Naive B cell (primary cell): ENCODE measurements at regions not wholly inside any gene's neighbourhood (a gene's known extent, or its start where the extent isn't known, plus 50 kb on each side); places are given as distances from the start of the nearest gene placed in this dataset.

Source experiments
- ATAC-seq, 2 donors: fragments of 150-1000 bp; cut with Tn5 transposase; 2 replicates each; pipeline ENCODE4 v1.10.0; 2021; ENCODE audit warnings: low read depth in 2 of 2, mild to moderate bottlenecking in 2 of 2, moderate library complexity in 2 of 2
- DNase-seq: peaks from one replicate; pipeline ENCODE4 v3.0.0; 2022
- H3K27ac Mint-ChIP-seq, 6 donors: one replicate each; pipeline ENCODE4 v1.8.0; 2020 to 2022; ENCODE audit warnings: mild to moderate bottlenecking in 6 of 6, mixed read lengths in 6 of 6, moderate library complexity in 5 of 6, inconsistent platforms in 2 of 6
- H3K27me3 Mint-ChIP-seq, 3 donors: one replicate each; pipeline ENCODE4 v1.8.0; 2021 to 2022; ENCODE audit warnings: mixed read lengths in 3 of 3, mild to moderate bottlenecking in 1 of 3
- H3K36me3 Mint-ChIP-seq, 2 donors: one replicate each; pipeline ENCODE4 v1.8.0; 2020 to 2022; ENCODE audit warnings: mixed read lengths in 2 of 2, inconsistent platforms in 1 of 2, mild to moderate bottlenecking in 1 of 2
- H3K4me1 Mint-ChIP-seq, 3 donors: one replicate each; pipeline ENCODE4 v1.8.0; 2020 to 2022; ENCODE audit warnings: mixed read lengths in 3 of 3, inconsistent platforms in 1 of 3, mild to moderate bottlenecking in 1 of 3, moderate library complexity in 1 of 3
- H3K4me3 Mint-ChIP-seq, 8 donors: one replicate each; pipeline ENCODE4 v1.8.0; 2020 to 2022; ENCODE audit warnings: mild to moderate bottlenecking in 8 of 8, mixed read lengths in 8 of 8, moderate library complexity in 8 of 8, inconsistent platforms in 2 of 8
- H3K9me3 Mint-ChIP-seq, 7 donors: one replicate each; pipeline ENCODE4 v1.8.0; 2020 to 2022; ENCODE audit warnings: mixed read lengths in 7 of 7, mild to moderate bottlenecking in 5 of 7, inconsistent platforms in 2 of 7, moderate library complexity in 1 of 7

DNA sequence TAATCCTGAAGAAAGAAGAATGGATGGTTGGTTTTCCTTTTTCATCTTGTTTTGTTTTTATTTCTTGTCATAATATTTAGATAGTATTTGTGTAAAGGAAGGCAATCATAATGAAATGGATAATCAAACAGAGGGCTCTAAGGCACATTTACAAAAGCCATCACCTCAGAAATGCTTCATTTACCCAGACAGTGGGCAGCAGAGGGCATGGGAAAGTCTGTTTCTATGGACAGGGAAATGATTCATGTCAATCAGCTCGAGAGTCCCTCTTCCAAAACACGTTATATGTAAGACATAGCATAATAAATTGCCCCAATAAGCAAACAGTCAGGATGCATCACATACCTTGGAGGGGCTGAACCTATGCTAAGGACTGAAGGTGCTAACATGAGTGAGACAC, 426.1 kb downstream of the PLPP3 start:
- H3K9me3 Mint-ChIP-seq: peaks cover 0 to 1% (median 0%) of the 10 kb centered on the region in 7 donors
- no peak for DNase-seq
- H3K36me3 Mint-ChIP-seq: no peaks in the 10 kb centered on the region
- no peak overlapping the region for H3K4me3 Mint-ChIP-seq
- peaks cover 0 to 17% (median 10%) of the 10 kb centered on the region in 3 donors for H3K27me3 Mint-ChIP-seq
- ATAC-seq: no peak
- peaks cover 0 to 2% (median 0%) of the 10 kb centered on the region in 3 donors for H3K4me1 Mint-ChIP-seq
- H3K27ac Mint-ChIP-seq: peak overlapping the region in 1 of 6 donors; percentile 48

- Mint-ChIP-seq H3K9me3 (peaks cover 0 to 1% (median 0%) of the 10 kb centered on the region in 7 donors), H3K4me1 (peaks cover 0 to under 1% (median 0%) of the 10 kb centered on the region in 3 donors), H3K27me3 (peaks cover 0 to 17% (median 10%) of the 10 kb centered on the region in 3 donors), H3K36me3 (no peaks in the 10 kb centered on the region), H3K27ac (no peak overlapping the region), H3K4me3 (no peak overlapping the region)
- DNase-seq: no peak
- ATAC-seq: no peak
Measured at GRCh38 chr1:56152635-56153034, 426.7 kb downstream of the PLPP3 start.

GRCh38 chr1:56151402-56151801, 428.0 kb downstream of the PLPP3 start:
- no peaks in the 10 kb centered on the region for H3K4me1 Mint-ChIP-seq
- no peak for DNase-seq
- H3K27ac Mint-ChIP-seq: no peak overlapping the region
- no peak for ATAC-seq
- peaks cover 0 to 1% (median 0%) of the 10 kb centered on the region in 7 donors for H3K9me3 Mint-ChIP-seq
- H3K36me3 Mint-ChIP-seq: no peaks in the 10 kb centered on the region
- no peak overlapping the region for H3K4me3 Mint-ChIP-seq
- peaks cover 0 to 17% (median 10%) of the 10 kb centered on the region in 3 donors for H3K27me3 Mint-ChIP-seq

GRCh38 chr1:56150441-56151215, 428.7 kb downstream of the PLPP3 start:
- peaks cover 0 to 17% (median 10%) of the 10 kb centered on the region in 3 donors for H3K27me3 Mint-ChIP-seq

GRCh38 chr1:56149761-56150160, 429.6 kb downstream of the PLPP3 start:
- Mint-ChIP-seq H3K27me3 (peaks cover 0 to 20% (median 10%) of the 10 kb centered on the region in 3 donors), H3K27ac (no peak overlapping the region), H3K36me3 (no peaks in the 10 kb centered on the region)

More at GRCh38 chr1:56150441-56151215, 428.7 kb downstream of the PLPP3 start:
- no peaks in the 10 kb centered on the region for H3K4me1 Mint-ChIP-seq
- no peaks in the 10 kb centered on the region for H3K36me3 Mint-ChIP-seq
- peaks cover 0 to 1% (median 0%) of the 10 kb centered on the region in 7 donors for H3K9me3 Mint-ChIP-seq
- H3K27ac Mint-ChIP-seq: no peak overlapping the region
- H3K4me3 Mint-ChIP-seq: no peak overlapping the region
- no peak for DNase-seq
- no peak for ATAC-seq

DNA sequence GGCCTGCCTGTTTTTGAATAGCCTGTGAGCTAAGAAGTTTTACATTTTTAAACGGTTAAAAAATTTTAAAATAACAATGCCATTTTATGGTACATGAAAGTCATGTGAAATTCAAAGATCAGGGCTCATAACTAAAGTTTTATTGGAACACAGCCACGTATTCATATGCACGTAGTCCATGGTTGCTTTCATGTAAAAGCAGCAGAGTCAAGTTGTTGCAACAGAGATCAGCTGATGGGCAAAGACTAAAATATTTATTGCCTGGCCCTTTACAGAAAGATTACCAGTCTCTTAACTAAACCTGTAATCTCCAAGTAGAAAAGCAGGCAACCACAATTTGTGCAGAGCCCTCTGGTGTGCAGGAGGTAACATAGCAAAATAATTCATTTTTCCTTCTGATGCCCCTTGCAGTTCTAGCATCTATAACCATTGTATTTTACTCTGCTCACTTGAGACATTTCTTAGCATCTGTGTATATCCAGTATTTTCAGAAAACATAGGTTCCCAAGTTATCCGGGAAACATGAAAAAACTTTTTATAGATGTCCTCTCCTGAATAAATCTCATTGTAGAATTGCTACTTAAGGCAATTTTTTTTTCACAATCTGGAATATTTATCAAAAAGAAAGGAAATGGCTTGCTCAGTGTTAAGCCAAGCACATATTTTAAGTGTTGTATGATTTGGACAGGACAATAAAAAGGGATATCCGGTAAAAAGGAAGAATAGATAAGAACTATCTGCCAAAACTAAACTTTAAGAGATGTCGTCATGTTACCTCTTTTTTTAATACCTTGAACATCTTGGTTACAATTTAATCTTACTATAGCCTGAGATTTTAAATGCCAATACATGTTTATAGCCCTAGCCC, 430.8 kb downstream of the PLPP3 start:
- Mint-ChIP-seq H3K4me1 (no peaks in the 10 kb centered on the region), H3K27me3 (peaks cover 0 to 25% (median 10%) of the 10 kb centered on the region in 3 donors), H3K36me3 (no peaks in the 10 kb centered on the region), H3K4me3 (no peak overlapping the region), H3K27ac (no peak overlapping the region), H3K9me3 (peaks cover 0 to 1% (median 0%) of the 10 kb centered on the region in 7 donors)
- no peak for ATAC-seq
- DNase-seq: no peak

More at GRCh38 chr1:56149761-56150160, 429.6 kb downstream of the PLPP3 start:
- no peak for ATAC-seq
- Mint-ChIP-seq H3K9me3 (peaks cover 0 to 1% (median 0%) of the 10 kb centered on the region in 7 donors), H3K4me1 (no peaks in the 10 kb centered on the region), H3K4me3 (no peak overlapping the region)
- no peak for DNase-seq

DNA sequence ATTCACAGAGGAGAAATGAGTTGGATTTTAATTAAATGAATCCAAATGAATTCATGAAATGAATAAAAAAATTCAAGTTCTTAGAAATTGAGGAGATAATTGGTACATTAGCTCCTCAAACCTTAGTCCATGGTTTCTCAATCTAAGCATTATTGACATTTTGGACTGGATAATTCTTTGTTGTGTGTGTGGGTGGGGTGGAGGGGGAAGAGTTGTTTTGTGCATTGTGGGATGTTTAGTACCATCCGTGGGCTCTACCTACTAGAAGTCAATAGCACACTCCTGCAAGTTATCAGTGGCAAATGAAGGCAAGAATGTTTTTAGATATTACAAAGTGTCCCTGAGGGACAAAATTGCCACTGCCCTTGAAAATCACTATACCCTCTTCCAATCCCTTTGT, 431.9 kb downstream of the PLPP3 start:
- H3K9me3 Mint-ChIP-seq: peaks cover 0 to 1% (median 0%) of the 10 kb centered on the region in 7 donors
- no peaks in the 10 kb centered on the region for H3K4me1 Mint-ChIP-seq
- H3K36me3 Mint-ChIP-seq: no peaks in the 10 kb centered on the region
- peaks cover 0 to 25% (median 10%) of the 10 kb centered on the region in 3 donors for H3K27me3 Mint-ChIP-seq
- H3K27ac Mint-ChIP-seq: no peak overlapping the region
- DNase-seq (no peak), ATAC-seq (no peak)
- no peak overlapping the region for H3K4me3 Mint-ChIP-seq

DNA sequence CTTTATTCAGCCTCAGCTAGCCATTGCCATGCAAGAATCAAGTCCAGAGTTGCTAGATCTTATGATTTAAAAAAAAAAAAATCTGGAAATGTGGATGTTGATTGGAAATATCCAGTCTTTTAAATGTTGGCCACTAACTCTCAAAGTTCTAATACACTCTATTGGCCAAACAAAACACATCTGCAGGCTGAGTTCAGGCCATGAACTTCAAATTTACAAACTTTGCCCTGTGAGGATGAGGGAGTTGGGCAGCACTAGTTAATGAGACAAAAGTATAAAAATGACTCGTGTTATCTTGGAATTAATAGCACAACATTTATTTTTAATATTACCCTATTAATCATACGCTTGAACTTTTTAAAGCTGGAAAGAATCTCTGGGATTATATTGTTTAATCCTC, 432.3 kb downstream of the PLPP3 start:
- Mint-ChIP-seq H3K9me3 (peaks cover 0 to 1% (median 0%) of the 10 kb centered on the region in 7 donors), H3K27me3 (peaks cover 0 to 25% (median 14%) of the 10 kb centered on the region in 3 donors), H3K36me3 (no peaks in the 10 kb centered on the region), H3K4me1 (no peaks in the 10 kb centered on the region), H3K4me3 (no peak overlapping the region), H3K27ac (no peak overlapping the region)
- DNase-seq (no peak), ATAC-seq (no peak)

- Mint-ChIP-seq H3K4me1 (no peaks in the 10 kb centered on the region), H3K36me3 (no peaks in the 10 kb centered on the region), H3K4me3 (no peak overlapping the region), H3K27me3 (peaks cover 0 to 25% (median 17%) of the 10 kb centered on the region in 3 donors), H3K27ac (no peak overlapping the region), H3K9me3 (peaks cover 0 to 1% (median 0%) of the 10 kb centered on the region in 7 donors)
- no peak for DNase-seq
- ATAC-seq: no peak
Measured at GRCh38 chr1:56146449-56146848, 432.9 kb downstream of the PLPP3 start.

DNA sequence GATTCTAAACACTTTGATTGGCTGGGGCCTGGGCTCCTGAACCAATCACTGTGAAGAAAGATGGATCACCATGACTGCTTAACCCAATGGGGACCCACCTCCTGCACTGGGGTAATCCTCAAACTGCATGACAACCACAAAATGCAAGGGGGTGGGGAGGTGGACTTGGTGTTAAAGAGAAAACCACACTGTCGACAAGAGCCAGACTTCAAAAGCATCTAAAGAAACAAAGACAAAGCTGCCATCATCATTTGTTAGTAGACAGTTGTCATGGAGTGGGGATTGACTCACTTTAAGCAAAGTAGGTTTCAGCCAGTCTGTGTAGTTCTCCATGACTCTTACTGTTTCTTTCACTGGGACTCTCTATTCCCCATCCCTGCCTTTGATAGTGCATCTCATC, 433.8 kb downstream of the PLPP3 start:
- DNase-seq (no peak), ATAC-seq (no peak)
- H3K4me3 Mint-ChIP-seq: no peak overlapping the region
- no peaks in the 10 kb centered on the region for H3K36me3 Mint-ChIP-seq
- H3K27me3 Mint-ChIP-seq: peaks cover 0 to 22% (median 14%) of the 10 kb centered on the region in 3 donors
- peaks cover 0 to 1% (median 0%) of the 10 kb centered on the region in 7 donors for H3K9me3 Mint-ChIP-seq
- no peak overlapping the region for H3K27ac Mint-ChIP-seq
- no peaks in the 10 kb centered on the region for H3K4me1 Mint-ChIP-seq

DNA sequence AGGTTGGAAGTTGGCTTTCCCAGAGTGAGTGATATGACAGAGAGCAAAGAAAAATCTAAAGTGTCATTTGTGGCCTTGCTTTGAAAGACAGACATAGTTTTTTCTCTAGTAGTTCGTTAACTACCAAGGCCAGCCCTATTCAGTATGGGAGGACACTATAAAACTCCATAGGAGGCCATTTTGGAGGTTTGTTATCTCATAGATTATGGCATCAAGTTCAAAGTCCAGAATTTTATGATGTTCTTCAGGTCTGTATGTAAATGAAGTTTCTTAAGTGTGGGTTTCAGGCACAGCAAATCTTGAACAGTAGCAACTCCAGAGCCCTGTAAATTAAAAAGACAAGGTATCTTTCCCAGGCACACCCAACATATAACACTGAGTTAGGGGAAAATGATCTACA, 437.1 kb downstream of the PLPP3 start:
- no peak for DNase-seq
- Mint-ChIP-seq H3K36me3 (no peaks in the 10 kb centered on the region), H3K4me1 (no peaks in the 10 kb centered on the region), H3K4me3 (no peak overlapping the region), H3K27me3 (peaks cover 6 to 15% (median 7%) of the 10 kb centered on the region in 3 donors), H3K27ac (no peak overlapping the region), H3K9me3 (no peaks in the 10 kb centered on the region)
- ATAC-seq: no peak

DNA sequence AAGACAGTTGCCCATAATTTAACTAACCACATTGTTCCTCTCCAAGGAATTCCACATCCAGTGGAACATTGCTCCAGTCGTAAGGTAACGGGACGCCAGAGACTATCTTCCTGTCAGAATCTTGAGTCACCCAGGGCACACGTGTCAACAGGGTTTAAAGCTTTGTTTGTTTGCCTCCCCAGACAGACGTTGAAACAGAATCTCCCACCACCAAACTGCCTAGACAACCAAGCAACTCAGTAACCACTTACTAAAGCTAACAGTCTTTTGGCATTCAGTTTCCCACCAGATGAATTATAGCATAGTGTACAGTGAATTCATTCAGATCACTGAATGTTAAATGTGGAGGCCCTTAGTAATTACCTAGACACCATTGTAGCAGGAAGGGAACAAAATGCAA, 439.5 kb downstream of the PLPP3 start:
- H3K4me3 Mint-ChIP-seq: no peak overlapping the region
- no peaks in the 10 kb centered on the region for H3K9me3 Mint-ChIP-seq
- DNase-seq: no peak
- ATAC-seq: no peak
- H3K4me1 Mint-ChIP-seq: peaks cover 0 to 5% (median 0%) of the 10 kb centered on the region in 3 donors
- H3K36me3 Mint-ChIP-seq: no peaks in the 10 kb centered on the region
- H3K27ac Mint-ChIP-seq: no peak overlapping the region
- H3K27me3 Mint-ChIP-seq: peaks cover 7 to 13% (median 11%) of the 10 kb centered on the region in 3 donors
